Dedifferentiated amniotic fluid mesenchymal stem cell (primary cell): ENCODE measurements at regions not wholly inside any gene's neighbourhood (a gene's known extent, or its start where the extent isn't known, plus 50 kb on each side); places are given as distances from the start of the nearest gene placed in this dataset.

Experiments
- DNase-seq: peaks from one replicate; pipeline ENCODE4 v3.0.0-alpha.2; 2016; ENCODE audit errors: extremely low spot score

DNA sequence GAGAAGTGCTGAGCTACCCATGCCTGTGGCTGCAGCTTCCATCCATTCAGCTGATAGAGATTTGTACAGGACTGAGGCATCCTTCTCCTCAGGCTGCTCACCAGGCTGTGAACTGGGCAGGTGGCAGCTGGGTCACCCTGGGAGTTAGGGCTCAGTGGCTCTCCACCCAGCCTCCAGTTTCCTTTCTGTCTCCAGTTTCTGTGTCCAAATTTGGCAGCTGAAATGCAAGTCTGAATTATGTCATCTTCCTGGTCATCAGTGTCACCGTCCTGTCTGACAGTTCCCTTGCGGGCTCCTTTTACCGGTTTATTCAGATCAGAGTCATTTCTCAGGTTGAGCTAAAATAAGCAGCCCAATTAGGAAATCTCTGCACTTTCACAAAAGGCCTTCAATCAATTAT lies 93.3 kb downstream of the EDN1 start:
- DNase-seq, result no peak

GRCh38 chr6:12384357-12384912 lies 94.3 kb downstream of the EDN1 start:
- peak; percentile 35 for DNase-seq

- no peak for DNase-seq
These were observed 95.2 kb downstream of the EDN1 start for GRCh38 chr6:12385316-12385715.

DNA sequence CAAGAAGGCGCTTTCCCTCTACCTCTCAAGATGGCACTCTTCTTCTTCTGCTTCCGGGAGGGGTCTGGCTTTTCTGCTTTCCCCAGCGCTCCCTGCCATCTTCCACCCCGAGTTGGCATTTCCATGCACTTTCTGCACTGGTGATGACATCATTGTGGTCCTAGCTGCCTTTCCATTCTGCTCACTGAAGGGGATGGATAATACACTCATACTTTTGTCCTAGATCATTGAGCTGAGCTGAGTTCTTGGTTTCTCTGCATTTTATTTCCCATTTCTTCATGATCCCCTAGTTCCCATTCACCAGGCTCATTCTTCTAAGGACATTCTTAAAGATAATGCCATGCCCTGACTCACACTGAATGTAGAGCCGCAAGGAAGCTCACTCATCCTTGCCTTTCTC lies 96.7 kb downstream of the EDN1 start:
- DNase-seq, result no peak

DNA sequence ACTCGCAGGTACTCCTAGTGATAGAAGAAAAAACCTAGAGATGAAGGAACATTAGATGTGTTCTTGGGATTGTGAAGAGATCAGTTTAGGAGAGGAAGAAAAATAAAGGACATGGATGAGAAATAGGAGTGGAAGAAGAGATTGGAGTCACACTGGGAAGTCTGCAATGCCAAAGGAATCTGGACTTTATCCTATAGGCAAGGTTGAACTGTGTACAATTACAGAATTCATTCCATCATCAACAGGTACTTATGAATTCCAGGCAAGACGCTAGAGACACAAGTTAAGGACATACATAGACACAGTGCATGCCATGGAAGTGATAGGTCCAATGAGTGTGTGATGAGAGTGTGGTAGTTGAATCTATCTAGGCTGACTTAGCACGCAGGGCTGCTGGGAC lies 101.3 kb downstream of the EDN1 start:
- no peak for DNase-seq

- DNase-seq, result no peak
These were observed 102.3 kb downstream of the EDN1 start for GRCh38 chr6:12392490-12392889.

DNA sequence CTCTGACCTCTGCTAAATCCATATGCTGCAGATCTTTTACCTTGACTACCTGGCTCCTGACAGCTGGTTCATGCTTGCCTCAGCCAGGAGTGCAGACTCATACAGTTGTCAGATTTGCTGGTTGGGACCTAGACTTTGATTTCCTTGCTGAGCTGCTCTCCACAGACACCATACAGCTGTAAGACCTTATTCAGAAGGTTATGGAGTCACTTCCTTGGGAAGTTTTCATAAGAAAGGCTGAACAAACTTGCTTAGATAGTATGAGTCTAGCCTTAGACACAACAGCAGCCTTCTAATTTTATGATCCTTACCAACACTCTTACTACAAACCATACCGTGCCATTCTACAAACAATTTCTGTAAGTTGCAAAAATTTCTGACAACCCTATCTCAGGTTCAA lies 102.9 kb downstream of the EDN1 start:
- no peak for DNase-seq

GRCh38 chr6:12394170-12394569 lies 104.0 kb downstream of the EDN1 start:
- no peak for DNase-seq

DNA sequence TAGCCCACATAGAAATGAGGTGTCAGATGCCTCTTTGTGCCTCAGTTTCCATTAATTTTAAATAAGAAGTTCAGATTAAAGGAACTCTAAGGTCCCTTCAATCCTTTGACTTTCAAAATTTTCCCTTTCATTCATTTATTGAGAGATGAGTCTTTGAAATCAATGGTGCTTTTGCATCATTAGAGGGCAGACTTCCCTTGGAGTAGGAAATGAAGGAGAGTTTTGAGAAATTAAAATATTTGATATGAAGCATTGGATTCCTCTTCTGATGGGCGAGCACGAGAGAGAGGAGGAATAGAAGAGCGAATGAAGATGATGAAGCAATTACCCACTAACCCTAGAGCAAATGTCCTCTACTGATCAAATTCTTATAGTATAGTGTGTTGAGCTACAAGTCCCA lies 105.7 kb downstream of the EDN1 start:
- no peak for DNase-seq

DNA sequence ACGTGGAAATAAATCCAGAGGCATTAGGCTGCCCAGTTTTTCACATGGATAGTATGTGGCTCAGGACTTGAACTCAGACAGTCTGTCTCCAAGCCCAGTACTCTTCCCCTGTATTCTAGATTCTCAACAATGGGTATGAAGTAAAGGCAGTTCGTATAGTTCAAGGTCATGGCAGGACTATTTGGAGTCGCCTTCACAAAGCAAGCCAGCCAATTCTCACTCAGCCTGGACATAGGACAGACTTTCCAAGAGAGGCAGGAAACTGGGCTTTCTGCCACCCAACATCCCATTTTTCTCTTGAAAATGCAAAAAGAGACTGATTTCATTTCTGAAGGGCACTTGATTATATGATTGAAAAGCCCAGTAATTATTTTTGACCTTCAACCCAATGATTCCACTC lies 111.0 kb downstream of the EDN1 start:
- DNase-seq, result no peak

- DNase-seq, result no peak
These were observed 113.2 kb downstream of the EDN1 start for GRCh38 chr6:12403201-12403826.

DNA sequence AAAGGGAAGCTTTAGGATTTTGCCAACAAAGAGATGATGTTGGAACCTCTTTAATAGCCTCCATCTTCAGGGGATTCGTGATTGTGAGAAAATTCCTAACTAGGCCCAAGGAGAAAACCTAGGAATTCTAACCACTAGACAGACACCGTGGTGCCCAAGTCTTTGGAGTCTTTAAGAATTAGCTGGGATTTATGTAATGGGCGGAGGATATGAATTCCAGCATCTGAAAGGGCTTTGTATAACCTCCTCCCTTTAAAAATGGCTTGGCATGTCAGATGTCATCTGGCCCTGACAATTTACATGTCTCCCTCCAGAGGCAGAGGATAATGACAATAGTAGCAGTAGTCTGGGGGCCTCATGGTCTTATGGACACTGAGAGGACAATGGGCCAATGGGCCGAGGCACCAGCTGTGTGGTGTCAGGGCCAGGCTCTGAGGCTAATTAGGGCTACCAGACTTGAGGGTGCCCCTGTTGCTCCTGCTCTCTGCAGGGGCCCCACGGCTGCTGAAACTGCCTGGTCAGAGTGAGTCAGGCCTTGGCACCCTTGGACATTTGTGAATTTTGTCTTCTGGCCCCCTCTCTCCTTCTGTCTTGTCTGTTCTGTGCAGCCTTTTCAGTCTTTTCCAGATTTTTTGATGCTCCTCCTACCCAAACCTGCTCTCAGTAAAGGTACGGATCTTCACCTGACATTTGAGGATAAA lies 113.9 kb downstream of the EDN1 start:
- no peak for DNase-seq

GRCh38 chr6:12404651-12405050 lies 114.5 kb downstream of the EDN1 start:
- DNase-seq, result no peak

DNA sequence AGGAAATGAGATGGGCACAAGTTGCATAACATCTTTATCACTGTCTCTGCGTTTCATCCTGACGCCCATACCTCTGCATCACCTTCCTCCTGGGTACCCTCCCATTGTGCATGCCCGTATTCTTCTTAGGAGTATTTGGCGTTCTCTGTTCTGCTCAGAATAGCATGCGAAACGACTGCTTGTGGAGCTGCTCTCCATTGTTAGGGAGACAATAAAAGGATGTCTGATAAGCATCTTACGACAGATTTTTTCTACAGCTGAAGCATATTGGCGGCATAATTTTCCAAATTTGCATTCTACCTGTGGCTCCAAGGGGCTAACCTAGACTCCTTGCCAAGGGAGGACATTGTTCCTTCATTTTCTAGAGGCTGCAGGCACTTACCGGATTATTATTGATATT lies 118.6 kb downstream of the EDN1 start:
- no peak for DNase-seq

DNA sequence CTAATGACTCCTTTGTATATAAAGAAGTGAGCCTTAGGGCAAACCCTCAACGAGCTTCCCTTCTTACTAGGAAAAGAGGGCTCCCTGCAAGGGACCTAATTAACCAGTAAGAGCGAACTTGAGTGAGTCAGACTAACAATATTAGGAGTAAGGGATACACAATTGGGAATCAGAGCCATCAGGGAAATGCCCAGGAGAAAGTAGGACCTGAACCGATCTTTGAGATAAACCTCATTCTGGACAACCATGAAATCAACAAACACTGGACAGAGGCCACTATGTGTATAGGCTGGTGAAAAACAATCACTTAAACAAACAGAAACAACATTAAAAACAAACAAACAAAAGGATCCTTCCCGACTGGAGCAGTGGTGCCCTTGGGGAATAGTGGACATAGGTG lies 120.8 kb downstream of the EDN1 start:
- DNase-seq, result no peak

GRCh38 chr6:12414096-12414675 lies 124.0 kb downstream of the EDN1 start:
- no peak for DNase-seq

DNA sequence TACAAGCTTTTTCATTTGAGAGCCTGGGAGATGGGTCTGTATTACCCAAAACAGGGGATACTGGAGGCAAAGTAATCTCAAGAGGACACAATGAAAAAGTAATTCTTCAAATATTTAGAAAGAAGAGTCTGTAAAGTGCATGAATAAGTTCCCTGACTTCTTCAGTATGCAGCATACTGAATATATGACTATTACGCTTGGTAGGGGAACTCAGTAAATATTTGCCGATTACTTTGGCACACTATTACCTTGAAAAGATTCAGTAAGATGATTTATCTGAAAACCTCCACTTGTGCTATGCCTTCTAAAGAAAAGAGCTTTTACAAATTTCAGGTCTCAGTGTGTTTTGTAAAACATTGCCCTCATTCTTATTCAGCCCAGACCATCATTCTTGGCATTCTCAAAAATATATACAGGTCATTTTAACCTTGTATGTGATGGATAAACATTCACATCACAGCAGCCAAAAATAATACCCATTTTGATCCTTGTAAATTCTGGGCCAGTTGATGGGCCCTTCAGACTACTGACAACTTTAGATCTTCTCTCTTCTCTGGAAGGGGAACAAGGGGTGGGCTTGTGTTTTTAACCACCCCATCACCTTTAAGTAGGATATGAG lies 125.9 kb downstream of the EDN1 start:
- no peak for DNase-seq

DNA sequence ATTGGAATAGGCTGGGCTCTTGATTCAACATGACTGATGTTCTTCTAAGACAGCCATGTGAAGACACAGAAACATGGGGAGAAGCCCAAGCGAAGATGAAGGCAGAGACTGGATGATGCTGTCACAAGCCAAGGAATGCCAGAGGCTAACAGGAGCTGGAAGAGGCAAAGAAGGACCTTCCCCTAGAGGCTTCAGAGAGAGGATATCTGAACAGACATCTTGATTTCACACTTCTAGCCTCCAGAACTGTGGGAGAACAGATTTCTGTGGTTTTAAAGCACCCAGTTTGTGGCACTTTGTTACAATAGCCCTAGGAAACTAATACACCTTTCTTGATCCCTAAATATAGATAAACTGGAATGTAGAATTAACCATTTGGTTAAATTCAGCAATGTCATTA lies 127.0 kb downstream of the EDN1 start:
- DNase-seq, result no peak

DNA sequence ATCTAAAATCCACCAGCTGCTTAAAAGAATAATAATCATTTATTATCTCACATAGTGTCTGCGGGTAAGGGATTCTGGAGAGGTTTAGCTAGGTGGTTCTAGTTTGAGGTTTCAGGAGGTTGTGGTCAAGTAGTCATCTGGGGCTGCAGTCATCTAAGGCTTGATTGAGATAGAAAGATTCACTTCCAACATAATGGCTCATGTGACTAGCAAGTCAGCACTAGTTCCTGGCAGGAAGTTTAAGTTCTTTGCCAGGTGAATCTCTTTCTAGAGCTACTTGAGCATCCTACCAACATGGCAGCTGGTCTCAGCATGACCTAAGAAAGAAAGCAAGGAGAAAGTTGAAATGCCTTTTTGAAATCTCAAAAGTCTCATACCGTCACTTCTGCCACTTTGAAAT lies 128.8 kb downstream of the EDN1 start:
- no peak for DNase-seq

DNA sequence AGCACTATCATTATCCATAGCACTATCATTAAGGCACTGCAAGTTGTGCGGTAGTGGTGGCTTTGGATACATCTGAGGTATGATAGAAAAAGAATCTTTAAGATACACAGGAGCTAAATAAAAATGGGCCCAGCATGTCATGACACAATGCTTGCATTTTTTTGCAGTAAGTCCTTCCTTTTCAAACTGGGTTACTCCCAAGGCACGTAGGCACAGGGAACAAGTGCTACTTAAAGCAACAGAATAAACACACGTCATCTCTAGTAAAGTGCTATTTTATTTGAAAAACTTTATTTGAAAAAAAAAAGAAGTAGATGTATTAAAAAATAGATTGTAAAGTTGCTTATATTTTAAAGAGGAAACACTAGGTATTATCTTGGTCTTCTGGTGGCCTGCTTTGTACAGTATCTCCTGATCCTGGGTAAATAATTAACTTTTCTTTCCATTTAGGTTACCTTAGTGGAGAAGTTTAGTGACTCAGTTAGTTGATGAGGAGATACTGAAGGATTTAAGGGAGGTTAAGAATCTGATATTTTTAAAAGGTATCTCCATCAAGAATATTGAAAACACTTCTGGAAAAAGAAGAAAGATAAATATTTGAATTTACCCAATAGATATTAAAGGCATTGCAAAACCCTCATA lies 129.6 kb downstream of the EDN1 start:
- DNase-seq, result no peak

DNA sequence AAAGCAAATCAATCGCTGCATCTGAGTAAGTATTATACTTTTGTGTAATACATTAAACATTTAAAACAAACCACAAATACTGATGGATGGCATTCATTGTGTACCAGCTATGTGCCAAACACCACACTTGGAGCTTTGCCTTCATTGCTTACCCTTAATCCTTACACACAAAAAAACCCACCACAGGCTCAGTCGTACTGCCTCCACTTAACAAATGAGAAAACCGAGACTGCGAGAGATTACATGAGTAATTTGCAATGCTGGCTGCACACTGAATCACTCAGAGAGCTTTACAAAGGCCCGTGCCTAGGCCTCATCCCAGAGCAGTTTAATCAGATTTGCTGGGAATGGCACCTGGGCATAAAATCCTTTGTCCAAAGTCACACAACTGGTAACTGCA lies 130.5 kb downstream of the EDN1 start:
- DNase-seq, result peak; percentile 41

- no peak for DNase-seq
These were observed 131.4 kb downstream of the EDN1 start for GRCh38 chr6:12421596-12421995.
